Astrocyte (in vitro differentiated cells and primary cell): ENCODE measurements at regions not wholly inside any gene's neighbourhood (a gene's known extent, or its start where the extent isn't known, plus 50 kb on each side); places are given as distances from the start of the nearest gene placed in this dataset.

Experiments
- DNase-seq: peaks from one replicate; pipeline ENCODE4 v3.0.0-alpha.2; 2010; ENCODE audit warnings: low read depth
- FAIRE-seq: peaks from 2 replicates; lab custom pipeline; 2011; peaks lifted over from hg19 to GRCh38; lab: Jason Lieb, UNC
- H2AFZ ChIP-seq: 2 replicates; pipeline ENCODE4 v1.6.0; 2012; ENCODE audit warnings: low read depth, low read length, inconsistent platforms
- H3K27ac ChIP-seq: 2 replicates; pipeline ENCODE4 v1.5.1; 2011; ENCODE audit warnings: low read depth, low read length, inconsistent platforms
- H3K27me3 ChIP-seq: 2 replicates; pipeline ENCODE4 v1.6.0; 2011; ENCODE audit warnings: low read length, inconsistent platforms; ENCODE audit not compliant: insufficient read depth
- H3K36me3 ChIP-seq: 2 replicates; pipeline ENCODE4 v1.5.1; 2011; ENCODE audit warnings: low read length, inconsistent platforms; ENCODE audit not compliant: insufficient read depth
- H3K4me1 ChIP-seq: 2 replicates; pipeline ENCODE4 v1.5.1; 2011; ENCODE audit warnings: low read length, inconsistent platforms; ENCODE audit not compliant: insufficient read depth
- H3K4me2 ChIP-seq: 2 replicates; pipeline ENCODE4 v1.6.0; 2012; ENCODE audit warnings: low read length, inconsistent platforms
- H3K4me3 ChIP-seq: 2 replicates; pipeline ENCODE4 v1.5.1; 2011; ENCODE audit warnings: low read depth, mild to moderate bottlenecking, low read length, inconsistent platforms; ENCODE audit not compliant: insufficient read depth
- H3K79me2 ChIP-seq: 2 replicates; pipeline ENCODE4 v1.6.0; 2012; ENCODE audit warnings: mild to moderate bottlenecking, low read length, inconsistent platforms; ENCODE audit not compliant: insufficient read depth
- H3K9ac ChIP-seq: 2 replicates; pipeline ENCODE4 v1.6.0; 2012; ENCODE audit warnings: mild to moderate bottlenecking, low read length, inconsistent platforms
- H3K9me3 ChIP-seq: 2 replicates; pipeline ENCODE4 v1.5.1; 2012; ENCODE audit warnings: low read depth, mild to moderate bottlenecking, low read length, inconsistent platforms; ENCODE audit not compliant: insufficient read depth
- H4K20me1 ChIP-seq: 2 replicates; pipeline ENCODE4 v1.6.0; 2012; ENCODE audit warnings: low read length, inconsistent platforms; ENCODE audit not compliant: insufficient read depth
- H3K27ac Mint-ChIP-seq: one replicate; pipeline ENCODE4 v1.8.0; 2021; ENCODE audit warnings: mild to moderate bottlenecking, mixed read lengths; ENCODE audit not compliant: unreplicated experiment
- H3K27me3 Mint-ChIP-seq: one replicate; pipeline ENCODE4 v1.8.0; 2021; ENCODE audit warnings: low read depth, mixed read lengths; ENCODE audit not compliant: unreplicated experiment
- H3K36me3 Mint-ChIP-seq: one replicate; pipeline ENCODE4 v1.8.0; 2021; ENCODE audit warnings: low read depth, mixed read lengths; ENCODE audit not compliant: unreplicated experiment
- H3K4me1 Mint-ChIP-seq: one replicate; pipeline ENCODE4 v1.8.0; 2021; ENCODE audit warnings: low read depth, mixed read lengths; ENCODE audit not compliant: unreplicated experiment
- H3K4me3 Mint-ChIP-seq: one replicate; pipeline ENCODE4 v1.8.0; 2021; ENCODE audit warnings: mild to moderate bottlenecking, moderate library complexity, mixed read lengths; ENCODE audit not compliant: unreplicated experiment
- H3K9me3 Mint-ChIP-seq: one replicate; pipeline ENCODE4 v1.8.0; 2021; ENCODE audit warnings: mild to moderate bottlenecking, mixed read lengths; ENCODE audit not compliant: unreplicated experiment
- EZH2 ChIP-seq: IDR thresholded peaks from 2 replicates; pipeline ENCODE4 v1.6.1; 2012; ENCODE audit warnings: mild to moderate bottlenecking, low read length, inconsistent platforms; ENCODE audit not compliant: insufficient read depth
- TF ChIP-seq, protein P1 (sequence below): IDR thresholded peaks from 2 replicates; pipeline ENCODE4 v1.5.1; 2011; ENCODE audit warnings: low read depth, mild to moderate bottlenecking, inconsistent platforms, low read length, moderate library complexity; ENCODE audit not compliant: insufficient read depth

DNA sequence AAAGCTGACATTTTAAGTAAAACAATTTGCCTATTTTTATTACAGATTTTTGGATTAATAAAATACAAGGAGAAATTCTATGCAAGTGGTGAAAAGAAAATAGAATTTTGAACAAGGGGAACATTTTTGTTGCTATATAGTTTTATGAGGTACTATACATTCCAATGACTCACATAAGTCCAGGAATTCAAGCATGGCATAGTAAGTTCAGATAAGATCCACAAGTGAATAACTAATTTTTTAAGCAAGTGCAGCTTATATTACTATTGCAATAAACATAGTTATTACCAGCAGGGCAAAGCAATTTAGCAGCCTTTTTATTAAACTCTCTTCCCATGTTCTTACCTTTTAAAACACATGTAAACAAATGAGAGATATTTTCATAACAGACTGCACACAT lies 1123.5 kb upstream of the LRRN3 start:
- Mint-ChIP-seq H3K9me3 (no peaks in the 10 kb centered on the region), H3K27me3 (no peaks in the 10 kb centered on the region), H3K4me1 (no peaks in the 10 kb centered on the region), H3K27ac (no peak overlapping the region), H3K36me3 (no peaks in the 10 kb centered on the region), H3K4me3 (no peak overlapping the region)
- Histone ChIP-seq H3K9me3 (no peaks in the 10 kb centered on the region), H3K4me2 (no peak overlapping the region), H3K79me2 (no peaks in the 10 kb centered on the region), H3K4me3 (no peak overlapping the region), H3K9ac (no peak overlapping the region), H3K27me3 (no peaks in the 10 kb centered on the region), H4K20me1 (no peaks in the 10 kb centered on the region), H2AFZ (no peak overlapping the region), H3K4me1 (no peaks in the 10 kb centered on the region), H3K36me3 (no peaks in the 10 kb centered on the region), H3K27ac (no peak overlapping the region)
- DNase-seq (no peak), FAIRE-seq (no peak)
- TF ChIP-seq, protein P1, sequence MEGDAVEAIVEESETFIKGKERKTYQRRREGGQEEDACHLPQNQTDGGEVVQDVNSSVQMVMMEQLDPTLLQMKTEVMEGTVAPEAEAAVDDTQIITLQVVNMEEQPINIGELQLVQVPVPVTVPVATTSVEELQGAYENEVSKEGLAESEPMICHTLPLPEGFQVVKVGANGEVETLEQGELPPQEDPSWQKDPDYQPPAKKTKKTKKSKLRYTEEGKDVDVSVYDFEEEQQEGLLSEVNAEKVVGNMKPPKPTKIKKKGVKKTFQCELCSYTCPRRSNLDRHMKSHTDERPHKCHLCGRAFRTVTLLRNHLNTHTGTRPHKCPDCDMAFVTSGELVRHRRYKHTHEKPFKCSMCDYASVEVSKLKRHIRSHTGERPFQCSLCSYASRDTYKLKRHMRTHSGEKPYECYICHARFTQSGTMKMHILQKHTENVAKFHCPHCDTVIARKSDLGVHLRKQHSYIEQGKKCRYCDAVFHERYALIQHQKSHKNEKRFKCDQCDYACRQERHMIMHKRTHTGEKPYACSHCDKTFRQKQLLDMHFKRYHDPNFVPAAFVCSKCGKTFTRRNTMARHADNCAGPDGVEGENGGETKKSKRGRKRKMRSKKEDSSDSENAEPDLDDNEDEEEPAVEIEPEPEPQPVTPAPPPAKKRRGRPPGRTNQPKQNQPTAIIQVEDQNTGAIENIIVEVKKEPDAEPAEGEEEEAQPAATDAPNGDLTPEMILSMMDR = no peak
- TF ChIP-seq EZH2 = no peak

DNA sequence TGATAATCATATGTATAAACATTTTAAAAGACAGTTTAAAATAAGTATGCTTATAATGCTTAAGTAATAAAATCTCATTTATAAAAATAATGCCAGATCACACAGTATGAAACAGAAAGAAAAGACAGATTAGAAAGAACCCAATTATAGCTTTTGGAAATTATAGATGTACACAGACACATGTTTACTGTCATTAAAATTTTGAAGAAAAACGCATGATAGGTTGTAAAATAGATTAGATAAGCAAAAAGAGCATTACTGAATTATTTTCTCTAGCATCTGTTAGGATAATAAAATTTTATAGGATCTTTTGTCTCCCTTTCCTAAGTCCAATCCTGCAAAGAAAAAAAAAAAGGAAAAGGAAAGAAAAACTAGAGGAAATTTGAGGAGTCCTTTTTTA lies 1107.3 kb upstream of the LRRN3 start:
- Histone ChIP-seq H3K79me2 (no peaks in the 10 kb centered on the region), H3K27me3 (no peaks in the 10 kb centered on the region), H3K27ac (no peak overlapping the region), H3K9me3 (no peaks in the 10 kb centered on the region), H3K4me3 (no peak overlapping the region), H3K4me1 (no peaks in the 10 kb centered on the region), H3K4me2 (no peak overlapping the region), H3K9ac (no peak overlapping the region), H4K20me1 (no peaks in the 10 kb centered on the region), H3K36me3 (no peaks in the 10 kb centered on the region), H2AFZ (no peak overlapping the region)
- TF ChIP-seq, protein P1 = no peak
- TF ChIP-seq EZH2 = no peak
- DNase-seq (no peak), FAIRE-seq (no peak)
- peaks cover 6% of the 10 kb centered on the region for H3K4me1 Mint-ChIP-seq
- H3K27ac Mint-ChIP-seq = no peak overlapping the region
- H3K9me3 Mint-ChIP-seq = peaks cover 4% of the 10 kb centered on the region
- H3K36me3 Mint-ChIP-seq = peaks cover 2% of the 10 kb centered on the region
- no peak overlapping the region for H3K4me3 Mint-ChIP-seq
- H3K27me3 Mint-ChIP-seq = no peaks in the 10 kb centered on the region

DNA sequence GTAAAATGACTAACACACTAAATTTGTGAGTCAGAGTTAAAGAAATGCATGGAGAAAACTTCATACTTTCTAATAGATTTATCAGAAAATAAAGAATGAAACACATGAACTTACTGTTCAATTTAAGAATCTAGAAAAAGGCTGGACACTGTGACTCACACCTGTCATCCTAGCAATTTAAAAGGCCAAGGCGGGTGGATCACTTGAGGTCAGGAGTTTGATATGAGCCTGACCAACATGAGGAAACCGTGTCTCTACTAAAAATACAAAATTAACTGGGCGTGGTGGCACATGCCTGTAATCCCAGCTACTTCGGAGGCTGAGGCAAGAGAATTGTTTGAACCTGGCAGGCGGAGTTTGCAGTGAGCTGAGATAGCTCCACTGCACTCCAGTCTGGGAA lies 1106.2 kb upstream of the LRRN3 start:
- DNase-seq (no peak), FAIRE-seq (no peak)
- H3K27me3 ChIP-seq = no peaks in the 10 kb centered on the region
- H3K4me3 ChIP-seq = no peak overlapping the region
- H3K36me3 Mint-ChIP-seq = peaks cover 2% of the 10 kb centered on the region
- no peak for TF ChIP-seq EZH2
- TF ChIP-seq, protein P1 = no peak
- no peaks in the 10 kb centered on the region for H4K20me1 ChIP-seq
- H2AFZ ChIP-seq = no peak overlapping the region
- no peaks in the 10 kb centered on the region for H3K4me1 ChIP-seq
- no peaks in the 10 kb centered on the region for H3K79me2 ChIP-seq
- H3K27me3 Mint-ChIP-seq = no peaks in the 10 kb centered on the region
- H3K27ac Mint-ChIP-seq = no peak overlapping the region
- peaks cover 6% of the 10 kb centered on the region for H3K4me1 Mint-ChIP-seq
- no peaks in the 10 kb centered on the region for H3K9me3 ChIP-seq
- H3K9ac ChIP-seq = no peak overlapping the region
- H3K36me3 ChIP-seq = no peaks in the 10 kb centered on the region
- no peak overlapping the region for H3K27ac ChIP-seq
- H3K4me3 Mint-ChIP-seq = no peak overlapping the region
- H3K4me2 ChIP-seq = no peak overlapping the region
- H3K9me3 Mint-ChIP-seq = peaks cover 4% of the 10 kb centered on the region
